HG02973 (cell line): ENCODE measurements at regions not wholly inside any gene's neighbourhood (a gene's known extent, or its start where the extent isn't known, plus 50 kb on each side); places are given as distances from the start of the nearest gene placed in this dataset.
"Not testable (repeated sequence)": the region's sequence is repeated elsewhere in the genome, so short reads cannot be mapped to it uniquely, and the experiment has no call there.

Experiments
- ATAC-seq: cut with Tn5 transposase; IDR thresholded peaks from one replicate; pipeline ENCODE4 v1.9.1; 2021; ENCODE audit warnings: moderate library complexity; ENCODE audit not compliant: unreplicated experiment

GRCh38 chr2:153420394-153420793 is 58.2 kb downstream of the RPRM start:
- ATAC-seq = no peak

GRCh38 chr2:153417077-153417476 is 61.5 kb downstream of the RPRM start:
- ATAC-seq = no peak

GRCh38 chr2:153416071-153416470 is 62.5 kb downstream of the RPRM start:
- ATAC-seq = no peak

GRCh38 chr2:153408710-153409385 is 69.7 kb downstream of the RPRM start:
- no peak for ATAC-seq

GRCh38 chr2:153405196-153405595 is 73.4 kb downstream of the RPRM start:
- ATAC-seq = no peak

- ATAC-seq = no peak
Observed at GRCh38 chr2:153404792-153405191, 73.8 kb downstream of the RPRM start.

- no peak for ATAC-seq
Observed at GRCh38 chr2:153403940-153404339, 74.6 kb downstream of the RPRM start.

- ATAC-seq = not testable (repeated sequence)
Observed at GRCh38 chr2:153403352-153403751, 75.2 kb downstream of the RPRM start.

- no peak for ATAC-seq
Observed at GRCh38 chr2:153394686-153395085, 83.9 kb downstream of the RPRM start.

- ATAC-seq = no peak
Observed at GRCh38 chr2:153394247-153394646, 84.3 kb downstream of the RPRM start.

GRCh38 chr2:153393518-153393917 is 85.0 kb downstream of the RPRM start:
- no peak for ATAC-seq

GRCh38 chr2:153391131-153391530 is 87.4 kb downstream of the RPRM start:
- no peak for ATAC-seq

- ATAC-seq = no peak
Observed at GRCh38 chr2:153388246-153388645, 90.3 kb downstream of the RPRM start.

- no peak for ATAC-seq
Observed at GRCh38 chr2:153387203-153387602, 91.4 kb downstream of the RPRM start.

- no peak for ATAC-seq
Observed at GRCh38 chr2:153386481-153386897, 92.1 kb downstream of the RPRM start.

GRCh38 chr2:153373510-153374279 is 104.9 kb downstream of the RPRM start:
- no peak for ATAC-seq

GRCh38 chr2:153360239-153360638 is 118.3 kb downstream of the RPRM start:
- ATAC-seq = no peak

GRCh38 chr2:153354377-153354776 is 124.2 kb downstream of the RPRM start:
- ATAC-seq = no peak

GRCh38 chr2:153349603-153350002 is 129.0 kb downstream of the RPRM start:
- no peak for ATAC-seq

- no peak for ATAC-seq
Observed at GRCh38 chr2:153347818-153348495, 130.6 kb downstream of the RPRM start.

GRCh38 chr2:153320879-153321278 is 157.7 kb downstream of the RPRM start:
- no peak for ATAC-seq

GRCh38 chr2:153311432-153311831 is 167.1 kb downstream of the RPRM start:
- no peak for ATAC-seq
